Astrocyte of the spinal cord (primary cell): ENCODE measurements at regions not wholly inside any gene's neighbourhood (a gene's known extent, or its start where the extent isn't known, plus 50 kb on each side); places are given as distances from the start of the nearest gene placed in this dataset.

ENCODE experiments used
- DNase-seq: peaks from one replicate; pipeline ENCODE4 v3.0.0; 2011; ENCODE audit warnings: low read depth, low spot score
- H3K4me3 ChIP-seq: 2 replicates; pipeline ENCODE4 v1.5.1; 2011; ENCODE audit warnings: low read depth, mild to moderate bottlenecking, low read length, moderate library complexity
- CTCF ChIP-seq: IDR thresholded peaks from 2 replicates; pipeline ENCODE4 v1.5.1; 2012; ENCODE audit warnings: low read depth, mild to moderate bottlenecking, low read length, inconsistent platforms
- in situ Hi-C: cut with HindIII; loops from 2 replicates; pipeline ENCODE4 v1.10.0; 2017; ENCODE audit warnings: low sequenced_read_pairs

GRCh38 chr18:30487962-30488361, 554.6 kb downstream of the DSC3 start:
- no peak for TF ChIP-seq CTCF
- in situ Hi-C loops = no loop called here
- peak; percentile 69 for DNase-seq
- no peak overlapping the region for H3K4me3 ChIP-seq

- H3K4me3 ChIP-seq = no peak overlapping the region
- no peak for TF ChIP-seq CTCF
- in situ Hi-C loops = no loop called here
- peak; percentile 84 for DNase-seq
These were observed 555.7 kb downstream of the DSC3 start for GRCh38 chr18:30486856-30487255.

GRCh38 chr18:30485078-30485477, 557.5 kb downstream of the DSC3 start:
- DNase-seq = no peak
- TF ChIP-seq CTCF = no peak
- no peak overlapping the region for H3K4me3 ChIP-seq
- in situ Hi-C loops = no loop called here

GRCh38 chr18:30481871-30482270, 560.7 kb downstream of the DSC3 start:
- in situ Hi-C loops = no loop called here
- TF ChIP-seq CTCF = no peak
- no peak overlapping the region for H3K4me3 ChIP-seq
- DNase-seq = no peak

GRCh38 chr18:30469091-30469490, 573.5 kb downstream of the DSC3 start:
- in situ Hi-C loops = no loop called here
- no peak for TF ChIP-seq CTCF
- no peak for DNase-seq

GRCh38 chr18:30465096-30465495, 577.4 kb downstream of the DSC3 start:
- in situ Hi-C loops = no loop called here
- DNase-seq = no peak
- no peak for TF ChIP-seq CTCF
- no peak overlapping the region for H3K4me3 ChIP-seq

More at GRCh38 chr18:30469091-30469490, 573.5 kb downstream of the DSC3 start:
- H3K4me3 ChIP-seq = no peak overlapping the region

GRCh38 chr18:30457156-30457555, 585.4 kb downstream of the DSC3 start:
- no peak for DNase-seq
- H3K4me3 ChIP-seq = no peak overlapping the region
- in situ Hi-C loops = no loop called here
- no peak for TF ChIP-seq CTCF
